ENCODE measurements at regions not wholly inside any gene's neighbourhood (a gene's known extent, or its start where the extent isn't known, plus 50 kb on each side); places are given as distances from the start of the nearest gene placed in this dataset.

DNA sequence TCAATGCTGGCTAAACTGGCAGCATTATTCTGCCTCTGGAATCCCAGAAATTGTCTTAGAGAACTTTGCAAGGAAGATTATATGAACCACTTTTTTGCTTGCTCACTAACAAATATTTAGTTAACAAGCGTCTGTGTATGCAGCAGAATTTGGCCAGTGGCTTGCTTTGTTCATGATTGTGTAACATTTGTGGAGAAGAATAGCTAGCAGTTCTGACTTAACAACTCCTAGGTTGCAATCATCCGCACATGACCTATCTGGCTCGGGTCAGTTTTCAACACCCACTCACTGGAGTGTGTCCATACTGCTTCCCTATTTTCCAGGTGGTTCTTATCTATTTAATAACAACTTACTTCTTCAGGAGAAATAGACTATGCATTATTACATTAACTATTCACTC, 98.5 kb downstream of the SNX18 start:
- TF ChIP-seq POLR2A (IDR thresholded peaks at IDR 0.05) (no peak), CTCF (IDR thresholded peaks at IDR 0.05) (no peak)

All from right lobe of liver (tissue), 4 donors.